ENCODE measurements at regions not wholly inside any gene's neighbourhood (a gene's known extent, or its start where the extent isn't known, plus 50 kb on each side); places are given as distances from the start of the nearest gene placed in this dataset.

- Histone ChIP-seq H2BK12ac (ENCODE audit: low read depth, low read length) (no peak overlapping the region), H3K4ac (replicated peaks; ENCODE audit: insufficient read length, low read depth, low read length) (no peak overlapping the region), H2BK15ac (ENCODE audit: low read length) (no peak overlapping the region), H3K9me3 (ENCODE audit: insufficient read depth in 2 of 2, low read depth in 1 of 2, low read length in 1 of 2) (no peaks in the 10 kb centered on the region), H3K4me1 (replicated peaks in 1 of 4; ENCODE audit: control insufficient read depth in 3 of 4, insufficient read depth in 4 of 4, low read length in 3 of 4) (peaks cover 0 to 3% (median 0%) of the 10 kb centered on the region in 4 experiments; a peak in 1 of 7 replicates), H2BK120ac (replicated peaks; ENCODE audit: low read depth, low read length) (no peak overlapping the region), H3K4me2 (ENCODE audit: insufficient read depth in 1 of 2, low read depth in 2 of 2, low read length in 2 of 2) (no peak overlapping the region), H3K9ac (replicated peaks in 1 of 4; ENCODE audit: extremely low read depth in 1 of 4, low read depth in 3 of 4, low read length in 3 of 4) (no peak overlapping the region), H3K14ac (ENCODE audit: insufficient read length) (no peak overlapping the region), H3K4me3 (ENCODE audit: extremely low read depth in 1 of 4, insufficient read depth in 2 of 4, low read depth in 3 of 4, low read length in 4 of 4) (no peak overlapping the region), H4K5ac (ENCODE audit: insufficient read length, low read depth, low read length) (no peak overlapping the region), H3K56ac (replicated peaks; ENCODE audit: insufficient read length, low read depth, low read length) (no peak overlapping the region), H2BK20ac (ENCODE audit: low read length) (no peak overlapping the region), H4K91ac (replicated peaks; ENCODE audit: insufficient read length, low read length) (no peak overlapping the region), H4K20me1 (replicated peaks in 1 of 2; ENCODE audit: control insufficient read depth in 1 of 2, insufficient read depth in 2 of 2, low read length in 2 of 2) (no peaks in the 10 kb centered on the region), H2AK5ac (ENCODE audit: low read depth, low read length) (no peak overlapping the region), H2BK5ac (ENCODE audit: low read depth, low read length) (no peak overlapping the region), H3K27ac (ENCODE audit: low read depth, low read length) (no peak overlapping the region), H3K27me3 (replicated peaks in 1 of 4; ENCODE audit: control insufficient read depth in 3 of 4, extremely low read depth in 1 of 4, insufficient read depth in 3 of 4, low read length in 3 of 4) (no peaks in the 10 kb centered on the region), H3K23ac (ENCODE audit: insufficient read length) (no peak overlapping the region), H3K23me2 (ENCODE audit: low read depth, low read length) (no peaks in the 10 kb centered on the region; the same call in 1 of the 2 replicates), H4K8ac (ENCODE audit: extremely low read depth, insufficient read depth, low read length) (no peak overlapping the region), H3K79me2 (ENCODE audit: control insufficient read depth in 1 of 2, insufficient read depth in 2 of 2, low read length in 2 of 2) (no peaks in the 10 kb centered on the region), H2AFZ (ENCODE audit: low read length) (no peak overlapping the region), H3K79me1 (ENCODE audit: low read depth, low read length) (no peaks in the 10 kb centered on the region), H3K36me3 (ENCODE audit: control insufficient read depth in 2 of 4, insufficient read depth in 4 of 4, low read length in 3 of 4) (no peaks in the 10 kb centered on the region), H3K18ac (ENCODE audit: extremely low read depth, low read length) (no peak overlapping the region)
- WGBS, 2 experiments (ENCODE audit: extremely low coverage in 1 of 2, insufficient coverage in 1 of 2, insufficient read length in 1 of 2, insufficient replicate concordance in 2 of 2, low coverage in 1 of 2, low lambda C conversion rate in 2 of 2, missing lambda C conversion rate in 1 of 2): 98% methylated on average over 2 of the region's 2 CpGs; no CpG with 5 or more reads in 1 of the 2 experiments
- FAIRE-seq (no peak), DNase-seq (ENCODE audit: low read depth in 1 of 2, low spot score in 2 of 2) (no peak)
- ChIA-PET CTCF (ENCODE audit: partially characterized antibody) (no interaction called here), POLR2A (ENCODE audit: partially characterized antibody) (no interaction called here)
- TF ChIP-seq HDAC2 (IDR thresholded peaks at IDR 0.05; ENCODE audit: borderline replicate concordance in 1 of 2, low read depth in 2 of 2, low read length in 2 of 2): no peak
- TF ChIP-seq RAD21 (IDR thresholded peaks at IDR 0.05 in 1 of 2, conservative IDR thresholded peaks at IDR 0.05 in 1 of 2; ENCODE audit: low read depth in 2 of 2, low read length in 2 of 2): no peak
- no peak for TF ChIP-seq PHF8 (conservative IDR thresholded peaks at IDR 0.05; ENCODE audit: low read depth, low read length)
- no peak for TF ChIP-seq POU5F1 (IDR thresholded peaks at IDR 0.05; ENCODE audit: low read depth, low read length)
- no peak for TF ChIP-seq CREB1 (IDR thresholded peaks at IDR 0.05)
- TF ChIP-seq SIN3A (conservative IDR thresholded peaks at IDR 0.05 in 1 of 2, IDR thresholded peaks at IDR 0.05 in 1 of 2; ENCODE audit: low read depth in 1 of 2, low read length in 2 of 2): no peak
Measured at GRCh38 chr2:58715344-58715743, 474.2 kb upstream of the FANCL start.
